ENCODE measurements at regions not wholly inside any gene's neighbourhood (a gene's known extent, or its start where the extent isn't known, plus 50 kb on each side); places are given as distances from the start of the nearest gene placed in this dataset.

DNA sequence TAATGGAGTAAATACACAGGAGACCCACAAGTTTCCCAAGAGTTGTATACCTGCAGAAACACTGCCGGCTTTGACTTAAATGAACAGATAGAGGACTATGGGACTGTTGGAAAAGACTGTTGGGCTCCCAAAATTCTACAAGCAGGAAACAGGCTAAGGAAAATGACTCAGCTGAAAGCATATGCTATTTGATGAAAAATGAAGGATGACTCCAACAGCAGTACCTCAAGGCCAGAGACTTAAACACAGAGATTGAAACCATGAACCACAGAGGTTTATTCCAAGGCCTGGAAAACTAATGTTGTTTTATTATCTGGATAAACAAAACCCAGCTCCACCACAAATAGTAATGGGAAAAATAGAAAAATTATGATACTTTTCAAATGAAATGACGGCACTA lies 187.7 kb downstream of the TNFSF18 start:
- H3K9ac ChIP-seq (ENCODE audit: low read length): no peak overlapping the region
- ChIA-PET POLR2A (no interaction called here), CTCF (no interaction called here), RAD21 (ENCODE audit: low non-redundant PET in 1 of 2, low total read pairs in 2 of 2, uncharacterized antibody in 2 of 2, unreplicated experiment in 2 of 2) (no interaction called here)
- intact Hi-C loops (cut with micrococcal nuclease): no loop called here
- no peak for DNase-seq (ENCODE audit: low read depth, low spot score)
- H3K9me3 ChIP-seq (ENCODE audit: control insufficient read depth in 1 of 2, insufficient read depth in 1 of 2, low read depth in 1 of 2, low read length in 2 of 2): no peaks in the 10 kb centered on the region
- H3K27me3 ChIP-seq (ENCODE audit: insufficient read depth, low read length): no peaks in the 10 kb centered on the region
- ATAC-seq: no peak
- H3K4me3 ChIP-seq (replicated peaks in 1 of 2; ENCODE audit: low read depth in 1 of 2, low read length in 2 of 2): no peak overlapping the region
- H3K9me2 ChIP-seq (ENCODE audit: insufficient read depth): no peaks in the 10 kb centered on the region
- no TSS peak for BruUV-seq (replicated peaks)
- H3K27ac ChIP-seq (ENCODE audit: low read depth, low read length): peak overlapping the region; percentile 8; the same call in 1 of the 2 replicates
- H3K79me2 ChIP-seq (ENCODE audit: insufficient read depth, low read length): peaks cover 39% of the 10 kb centered on the region
- no peak for TF ChIP-seq CEBPB (IDR thresholded peaks at IDR 0.05; ENCODE audit: low read depth)
- TF ChIP-seq, protein P1, sequence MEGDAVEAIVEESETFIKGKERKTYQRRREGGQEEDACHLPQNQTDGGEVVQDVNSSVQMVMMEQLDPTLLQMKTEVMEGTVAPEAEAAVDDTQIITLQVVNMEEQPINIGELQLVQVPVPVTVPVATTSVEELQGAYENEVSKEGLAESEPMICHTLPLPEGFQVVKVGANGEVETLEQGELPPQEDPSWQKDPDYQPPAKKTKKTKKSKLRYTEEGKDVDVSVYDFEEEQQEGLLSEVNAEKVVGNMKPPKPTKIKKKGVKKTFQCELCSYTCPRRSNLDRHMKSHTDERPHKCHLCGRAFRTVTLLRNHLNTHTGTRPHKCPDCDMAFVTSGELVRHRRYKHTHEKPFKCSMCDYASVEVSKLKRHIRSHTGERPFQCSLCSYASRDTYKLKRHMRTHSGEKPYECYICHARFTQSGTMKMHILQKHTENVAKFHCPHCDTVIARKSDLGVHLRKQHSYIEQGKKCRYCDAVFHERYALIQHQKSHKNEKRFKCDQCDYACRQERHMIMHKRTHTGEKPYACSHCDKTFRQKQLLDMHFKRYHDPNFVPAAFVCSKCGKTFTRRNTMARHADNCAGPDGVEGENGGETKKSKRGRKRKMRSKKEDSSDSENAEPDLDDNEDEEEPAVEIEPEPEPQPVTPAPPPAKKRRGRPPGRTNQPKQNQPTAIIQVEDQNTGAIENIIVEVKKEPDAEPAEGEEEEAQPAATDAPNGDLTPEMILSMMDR (IDR thresholded peaks at IDR 0.05 in 2 of 3, conservative IDR thresholded peaks at IDR 0.05 in 1 of 3; ENCODE audit: borderline replicate concordance in 1 of 3, insufficient read depth in 1 of 3, low read depth in 2 of 3, low read length in 2 of 3): no peak
- no peak for TF ChIP-seq JUND (IDR thresholded peaks at IDR 0.05)
- TF ChIP-seq SP1 (IDR thresholded peaks at IDR 0.05; ENCODE audit: low read depth): no peak
- no peak for TF ChIP-seq SRF (IDR thresholded peaks at IDR 0.05; ENCODE audit: low read depth)
- no peak for TF ChIP-seq SIN3A (IDR thresholded peaks at IDR 0.05; ENCODE audit: low read depth)
- no peak for TF ChIP-seq ZFX (IDR thresholded peaks at IDR 0.05)
- no peak for TF ChIP-seq FOSL1 (IDR thresholded peaks at IDR 0.05; ENCODE audit: low read depth)
- TF ChIP-seq RAD21 (IDR thresholded peaks at IDR 0.05; ENCODE audit: low read depth): no peak
- TF ChIP-seq EZH2 (IDR thresholded peaks at IDR 0.05): no peak
- TF ChIP-seq EZH2phosphoT487 (IDR thresholded peaks at IDR 0.05; ENCODE audit: borderline replicate concordance): no peak
- TF ChIP-seq POLR2AphosphoS5 (IDR thresholded peaks at IDR 0.05; ENCODE audit: low read depth, low read length): no peak
- TF ChIP-seq, protein P2, sequence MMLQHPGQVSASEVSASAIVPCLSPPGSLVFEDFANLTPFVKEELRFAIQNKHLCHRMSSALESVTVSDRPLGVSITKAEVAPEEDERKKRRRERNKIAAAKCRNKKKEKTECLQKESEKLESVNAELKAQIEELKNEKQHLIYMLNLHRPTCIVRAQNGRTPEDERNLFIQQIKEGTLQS (IDR thresholded peaks at IDR 0.05): no peak
- no peak for TF ChIP-seq ELF1 (IDR thresholded peaks at IDR 0.05; ENCODE audit: borderline replicate concordance, low read depth)
- TF ChIP-seq, protein P3, sequence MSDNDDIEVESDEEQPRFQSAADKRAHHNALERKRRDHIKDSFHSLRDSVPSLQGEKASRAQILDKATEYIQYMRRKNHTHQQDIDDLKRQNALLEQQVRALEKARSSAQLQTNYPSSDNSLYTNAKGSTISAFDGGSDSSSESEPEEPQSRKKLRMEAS (IDR thresholded peaks at IDR 0.05): no peak
- no peak for TF ChIP-seq POLR2A (IDR thresholded peaks at IDR 0.05; ENCODE audit: borderline replicate concordance, extremely low read depth, insufficient read depth, insufficient read length)
- TF ChIP-seq YY1 (IDR thresholded peaks at IDR 0.05; ENCODE audit: extremely low read depth, insufficient replicate concordance, low read depth, low read length): no peak
- no peak for TF ChIP-seq CBX3 (IDR thresholded peaks at IDR 0.05; ENCODE audit: low read depth)
- TF ChIP-seq, protein P4, sequence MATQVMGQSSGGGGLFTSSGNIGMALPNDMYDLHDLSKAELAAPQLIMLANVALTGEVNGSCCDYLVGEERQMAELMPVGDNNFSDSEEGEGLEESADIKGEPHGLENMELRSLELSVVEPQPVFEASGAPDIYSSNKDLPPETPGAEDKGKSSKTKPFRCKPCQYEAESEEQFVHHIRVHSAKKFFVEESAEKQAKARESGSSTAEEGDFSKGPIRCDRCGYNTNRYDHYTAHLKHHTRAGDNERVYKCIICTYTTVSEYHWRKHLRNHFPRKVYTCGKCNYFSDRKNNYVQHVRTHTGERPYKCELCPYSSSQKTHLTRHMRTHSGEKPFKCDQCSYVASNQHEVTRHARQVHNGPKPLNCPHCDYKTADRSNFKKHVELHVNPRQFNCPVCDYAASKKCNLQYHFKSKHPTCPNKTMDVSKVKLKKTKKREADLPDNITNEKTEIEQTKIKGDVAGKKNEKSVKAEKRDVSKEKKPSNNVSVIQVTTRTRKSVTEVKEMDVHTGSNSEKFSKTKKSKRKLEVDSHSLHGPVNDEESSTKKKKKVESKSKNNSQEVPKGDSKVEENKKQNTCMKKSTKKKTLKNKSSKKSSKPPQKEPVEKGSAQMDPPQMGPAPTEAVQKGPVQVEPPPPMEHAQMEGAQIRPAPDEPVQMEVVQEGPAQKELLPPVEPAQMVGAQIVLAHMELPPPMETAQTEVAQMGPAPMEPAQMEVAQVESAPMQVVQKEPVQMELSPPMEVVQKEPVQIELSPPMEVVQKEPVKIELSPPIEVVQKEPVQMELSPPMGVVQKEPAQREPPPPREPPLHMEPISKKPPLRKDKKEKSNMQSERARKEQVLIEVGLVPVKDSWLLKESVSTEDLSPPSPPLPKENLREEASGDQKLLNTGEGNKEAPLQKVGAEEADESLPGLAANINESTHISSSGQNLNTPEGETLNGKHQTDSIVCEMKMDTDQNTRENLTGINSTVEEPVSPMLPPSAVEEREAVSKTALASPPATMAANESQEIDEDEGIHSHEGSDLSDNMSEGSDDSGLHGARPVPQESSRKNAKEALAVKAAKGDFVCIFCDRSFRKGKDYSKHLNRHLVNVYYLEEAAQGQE (IDR thresholded peaks at IDR 0.05; ENCODE audit: low read depth): no peak
- TF ChIP-seq TCF7L2 (IDR thresholded peaks at IDR 0.05; ENCODE audit: borderline replicate concordance, extremely low read depth, insufficient read depth, insufficient read length): no peak
- no peak overlapping the region for H3K4me2 ChIP-seq (ENCODE audit: low read length)
- H3K4me1 ChIP-seq (ENCODE audit: control insufficient read depth in 1 of 2, insufficient read depth in 2 of 2, low read length in 2 of 2): peaks cover 16 to 44% of the 10 kb centered on the region in 2 experiments
- H3K36me3 ChIP-seq (ENCODE audit: control insufficient read depth in 1 of 2, insufficient read depth in 2 of 2, low read length in 2 of 2): peaks cover 0 to 10% of the 10 kb centered on the region in 2 experiments; a peak in 1 of 4 replicates
- H2AFZ ChIP-seq (ENCODE audit: low read depth, low read length, poor library complexity, severe bottlenecking): no peak overlapping the region
- no peaks in the 10 kb centered on the region for H4K20me1 ChIP-seq (ENCODE audit: insufficient read depth)
